Upper lobe of left lung (tissue), 6 donors: ENCODE measurements at regions not wholly inside any gene's neighbourhood (a gene's known extent, or its start where the extent isn't known, plus 50 kb on each side); places are given as distances from the start of the nearest gene placed in this dataset.
A peak's percentile ranks its signal among the peaks of the same experiment; 100 is the strongest.

ENCODE experiments used
- ATAC-seq, 2 donors: fragments of 200-7000 bp; cut with Tn5 transposase; one replicate each; pipeline ENCODE4 v1.9.1; 2022; ENCODE audit warnings: mild to moderate bottlenecking in 2 of 2, moderate library complexity in 2 of 2; ENCODE audit not compliant: low FRiP score in 2 of 2
- DNase-seq, 2 donors: peaks; one replicate each; pipeline ENCODE4 v3.0.0-alpha.2; 2019 to 2020
- H3K27ac ChIP-seq, 4 donors: fragments of 200-600 bp; sonication (generic); one replicate each; pipeline ENCODE4 v1.5.1; 2016 to 2019
- H3K27me3 ChIP-seq, 4 donors: fragments of 200-600 bp; sonication (generic); one replicate each; pipeline ENCODE4 v1.5.1; 2017 to 2019
- H3K36me3 ChIP-seq, 4 donors: fragments of 200-600 bp; sonication (generic); one replicate each; pipeline ENCODE4 v1.5.1; 2016 to 2019
- H3K4me1 ChIP-seq, 4 donors: fragments of 200-600 bp; sonication (generic); one replicate each; pipeline ENCODE4 v1.5.1; 2018 to 2019
- H3K4me3 ChIP-seq, 4 donors: fragments of 200-600 bp; sonication (generic); one replicate each; pipeline ENCODE4 v1.5.1; 2017 to 2019; ENCODE audit warnings: mild to moderate bottlenecking in 2 of 4, moderate library complexity in 1 of 4
- H3K9me3 ChIP-seq, 4 donors: fragments of 200-600 bp; sonication (generic); one replicate each; pipeline ENCODE4 v1.5.1; 2018 to 2019
- CTCF ChIP-seq, 6 experiments: fragments of 450-650 bp in 4 of 6; fragments of 200-600 bp in 2 of 6; sonication (generic) in 2 of 6; IDR thresholded peaks; one replicate each; pipeline ENCODE4 v1.5.1; 2016 to 2019; ENCODE audit warnings: antibody characterized with exemption in 6 of 6
- EP300 ChIP-seq, 4 donors: sonication (generic); formaldehyde crosslinking; IDR thresholded peaks; one replicate each; pipeline ENCODE4 v1.5.1; 2017; ENCODE audit warnings: antibody characterized with exemption in 4 of 4, control low read depth in 2 of 4
- POLR2A ChIP-seq, 4 donors: fragments of 450-650 bp; IDR thresholded peaks; one replicate each; pipeline ENCODE4 v1.5.1; 2016 to 2017; ENCODE audit warnings: antibody characterized with exemption in 4 of 4, mild to moderate bottlenecking in 2 of 4
- POLR2AphosphoS5 ChIP-seq, 2 donors: sonication (generic); formaldehyde crosslinking; IDR thresholded peaks; one replicate each; pipeline ENCODE4 v1.5.1; 2017; ENCODE audit warnings: antibody characterized with exemption in 2 of 2
- WGBS, 2 donors: methylation state at CpG; one replicate each; pipeline ENCODE4 v1.1.5; 2017 to 2018; 5-methylcytosine and 5-hydroxymethylcytosine counted together
- donor health status: DM: no; HTN: no; CAD: no; lungs with moderate emphysema.
- donor health status: DM: no; HTN: yes; CAD: no; lungs with severe emphysema.

- WGBS, 2 donors = 89 to 92% methylated on average over 6 of the region's 6 CpGs
- peaks cover 0 to 14% (median 11%) of the 10 kb centered on the region in 4 donors for H3K4me1 ChIP-seq
- H3K27ac ChIP-seq = no peak overlapping the region
- DNase-seq (no peak), ATAC-seq (no peak)
- no peaks in the 10 kb centered on the region for H3K9me3 ChIP-seq
- no peaks in the 10 kb centered on the region for H3K27me3 ChIP-seq
- H3K36me3 ChIP-seq = no peaks in the 10 kb centered on the region
- no peak for TF ChIP-seq EP300 (IDR thresholded peaks at IDR 0.05)
- H3K4me3 ChIP-seq = no peak overlapping the region
Measured at GRCh38 chr1:25068316-25068715, 138.2 kb upstream of the RUNX3 start.

- ATAC-seq = no peak
Measured at GRCh38 chr1:25067518-25068251, 137.6 kb upstream of the RUNX3 start.

GRCh38 chr1:25066731-25067517 lies 136.8 kb upstream of the RUNX3 start:
- TF ChIP-seq POLR2A (IDR thresholded peaks at IDR 0.05) (no peak), CTCF (IDR thresholded peaks at IDR 0.05) (no peak), EP300 (IDR thresholded peaks at IDR 0.05) (no peak), POLR2AphosphoS5 (IDR thresholded peaks at IDR 0.05) (no peak)

More at GRCh38 chr1:25067518-25068251, 137.6 kb upstream of the RUNX3 start:
- no peak overlapping the region for H3K4me3 ChIP-seq
- WGBS, 2 donors = 86 to 89% methylated on average over 9 of the region's 9 CpGs
- no peaks in the 10 kb centered on the region for H3K36me3 ChIP-seq
- no peak for DNase-seq
- H3K4me1 ChIP-seq = peaks cover 0 to 14% (median 11%) of the 10 kb centered on the region in 4 donors
- TF ChIP-seq CTCF (IDR thresholded peaks at IDR 0.05) (no peak), POLR2A (IDR thresholded peaks at IDR 0.05) (no peak), EP300 (IDR thresholded peaks at IDR 0.05) (no peak), POLR2AphosphoS5 (IDR thresholded peaks at IDR 0.05) (no peak)
- H3K9me3 ChIP-seq = no peaks in the 10 kb centered on the region
- H3K27me3 ChIP-seq = no peaks in the 10 kb centered on the region
- H3K27ac ChIP-seq = no peak overlapping the region

GRCh38 chr1:25066256-25066655 lies 136.2 kb upstream of the RUNX3 start:
- DNase-seq (no peak), ATAC-seq (peak in 1 of 2 donors; percentile 28)
- 27 to 31% methylated on average over 8 of the region's 8 CpGs for WGBS, 2 donors

More at GRCh38 chr1:25066731-25067517, 136.8 kb upstream of the RUNX3 start:
- WGBS, 2 donors = 67 to 71% methylated on average over 12 of the region's 12 CpGs
- Histone ChIP-seq H3K27ac (no peak overlapping the region), H3K4me1 (peaks cover 0 to 14% (median 11%) of the 10 kb centered on the region in 4 donors), H3K4me3 (no peak overlapping the region), H3K36me3 (no peaks in the 10 kb centered on the region), H3K27me3 (no peaks in the 10 kb centered on the region), H3K9me3 (no peaks in the 10 kb centered on the region)
- ATAC-seq (no peak), DNase-seq (no peak)

More at GRCh38 chr1:25066256-25066655, 136.2 kb upstream of the RUNX3 start:
- H3K36me3 ChIP-seq = no peaks in the 10 kb centered on the region
- no peak overlapping the region for H3K27ac ChIP-seq
- H3K9me3 ChIP-seq = no peaks in the 10 kb centered on the region
- peaks cover 0 to 14% (median 11%) of the 10 kb centered on the region in 4 donors for H3K4me1 ChIP-seq
- H3K4me3 ChIP-seq = no peak overlapping the region
- no peaks in the 10 kb centered on the region for H3K27me3 ChIP-seq
- TF ChIP-seq CTCF (IDR thresholded peaks at IDR 0.05) = no peak
- TF ChIP-seq POLR2AphosphoS5 (IDR thresholded peaks at IDR 0.05) = no peak
- TF ChIP-seq POLR2A (IDR thresholded peaks at IDR 0.05) = no peak
- no peak for TF ChIP-seq EP300 (IDR thresholded peaks at IDR 0.05)
